PC-3 (cell line): ENCODE measurements at regions not wholly inside any gene's neighbourhood (a gene's known extent, or its start where the extent isn't known, plus 50 kb on each side); places are given as distances from the start of the nearest gene placed in this dataset.

ENCODE experiments used
- CTCF ChIP-seq: fragments of 300-600 bp; sonication (generic); conservative IDR thresholded peaks from 2 replicates; pipeline ENCODE4 v1.5.1; 2017; ENCODE audit warnings: antibody characterized with exemption, low read depth, mild to moderate bottlenecking, low read length
- EZH2phosphoT487 ChIP-seq: fragments of 300-600 bp; sonication (generic); IDR thresholded peaks from 2 replicates; pipeline ENCODE4 v1.6.1; 2018; ENCODE audit warnings: mild to moderate bottlenecking, antibody characterized with exemption, low read length, borderline replicate concordance

GRCh38 chr4:97349468-97350186, 793.6 kb downstream of the STPG2 start:
- no peak for TF ChIP-seq EZH2phosphoT487
- no peak for TF ChIP-seq CTCF
